Putamen (tissue), 1 donor: ENCODE measurements at regions not wholly inside any gene's neighbourhood (a gene's known extent, or its start where the extent isn't known, plus 50 kb on each side); places are given as distances from the start of the nearest gene placed in this dataset.

Experiments used
- DNase-seq: peaks from one replicate; pipeline ENCODE4 v3.0.0-alpha.2; 2016; ENCODE audit warnings: low spot score

- no peak for DNase-seq
These were observed 64.4 kb upstream of the ARAP3 start for GRCh38 chr5:141746395-141746794.

DNA sequence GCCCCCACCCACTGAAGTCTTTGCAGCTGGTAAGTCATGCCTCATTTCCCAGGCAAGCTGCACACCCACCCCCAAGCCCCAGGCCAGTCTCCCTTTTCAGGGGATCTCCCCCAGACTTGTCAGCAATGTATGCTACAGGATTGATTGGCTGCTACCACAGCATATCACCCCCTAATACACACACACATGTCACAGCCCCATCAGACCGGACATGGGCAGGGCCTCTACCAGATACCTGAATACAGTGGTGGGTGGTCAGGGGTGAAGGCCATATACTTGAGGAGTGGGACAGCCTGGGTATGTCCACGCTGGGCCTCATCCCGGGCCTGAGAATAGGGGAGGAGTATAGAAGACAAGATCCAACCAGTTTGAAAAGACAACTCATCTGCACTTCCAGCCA lies 63.4 kb upstream of the ARAP3 start:
- no peak for DNase-seq

DNA sequence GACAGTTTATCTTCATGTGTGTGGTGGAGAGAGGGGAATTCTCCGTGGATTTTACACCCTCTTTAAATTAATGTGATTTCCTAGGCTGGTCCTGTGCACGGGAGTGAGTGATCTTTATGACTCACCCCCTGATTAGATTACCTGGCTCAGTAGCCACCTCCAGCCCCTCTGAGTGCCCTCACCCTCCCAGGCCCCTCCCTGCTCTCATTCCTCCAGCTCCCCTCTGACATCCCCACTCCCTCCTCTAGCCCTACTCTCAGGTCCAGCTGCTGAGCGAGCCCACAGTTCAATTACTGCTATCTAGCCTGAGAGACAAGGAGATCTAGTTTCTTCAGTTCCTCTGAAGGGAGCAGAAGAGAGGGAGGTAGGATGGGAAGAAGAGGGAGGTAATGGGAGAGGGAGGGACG lies 61.8 kb upstream of the ARAP3 start:
- DNase-seq: no peak

GRCh38 chr5:141742866-141743851 lies 61.1 kb upstream of the ARAP3 start:
- DNase-seq: no peak

- DNase-seq: no peak
These were observed 60.1 kb upstream of the ARAP3 start for GRCh38 chr5:141742144-141742543.

GRCh38 chr5:141740885-141741284 lies 58.9 kb upstream of the ARAP3 start:
- DNase-seq: no peak

DNA sequence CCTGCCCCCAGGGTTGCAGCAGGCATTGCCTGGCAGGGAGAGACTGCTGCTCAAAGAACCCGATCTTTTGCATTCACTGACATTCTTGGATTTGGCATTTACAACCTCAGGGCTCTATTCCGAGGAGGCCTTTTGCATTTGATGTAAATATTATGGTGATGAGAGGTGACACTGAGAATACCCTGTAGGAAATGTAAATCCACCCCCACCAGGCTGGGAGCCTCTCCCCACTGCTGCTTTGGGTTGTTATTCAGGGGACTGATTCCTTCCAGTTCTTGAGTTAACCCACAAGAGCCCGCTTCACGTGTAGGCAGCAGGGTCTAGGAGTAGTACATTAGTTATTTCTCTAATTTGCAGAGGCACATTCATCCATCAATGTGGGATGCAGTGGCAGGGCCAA lies 55.5 kb upstream of the ARAP3 start:
- no peak for DNase-seq

DNA sequence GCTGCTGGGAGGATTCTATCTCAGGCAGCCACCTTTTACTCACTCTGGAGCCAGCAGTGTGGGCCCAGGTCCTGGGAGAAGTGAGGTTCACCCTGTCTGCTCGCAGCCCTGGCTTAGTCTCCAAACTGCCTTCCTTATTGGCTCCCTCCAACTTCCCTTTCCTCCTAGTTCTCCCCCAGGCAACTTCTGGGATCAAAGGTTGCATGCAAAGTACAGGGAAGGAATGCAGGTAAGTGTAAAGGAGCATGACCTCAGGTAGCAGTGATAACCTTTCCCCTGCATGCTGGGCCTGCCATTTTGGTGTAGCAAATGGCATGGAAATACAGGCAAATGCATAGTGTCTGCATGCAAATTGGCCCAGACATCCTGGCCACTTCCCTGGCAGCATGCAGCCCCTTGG lies 53.8 kb upstream of the ARAP3 start:
- DNase-seq: no peak

GRCh38 chr5:141734501-141735229 lies 52.6 kb upstream of the ARAP3 start:
- DNase-seq: no peak

- DNase-seq: no peak
These were observed 51.2 kb upstream of the ARAP3 start for GRCh38 chr5:141733198-141733597.

DNA sequence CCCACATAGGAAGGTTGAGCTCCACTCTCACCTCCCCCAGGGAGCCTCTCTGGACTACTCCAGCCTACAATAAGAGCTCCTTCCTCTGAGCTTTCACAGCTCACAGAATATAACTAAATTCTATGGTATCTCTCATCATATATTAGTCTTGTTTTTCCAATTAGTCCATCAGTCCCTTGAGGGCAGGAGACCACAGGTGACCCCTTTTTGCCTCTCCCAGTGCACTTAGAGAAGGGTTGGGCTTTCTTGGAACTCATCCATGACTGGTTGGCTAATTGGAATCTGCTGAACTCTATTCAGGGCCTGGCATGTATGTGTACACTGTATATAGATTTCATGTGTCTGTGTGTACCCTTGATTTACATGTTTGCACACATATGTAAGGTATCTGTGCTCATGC lies 50.4 kb upstream of the ARAP3 start:
- no peak for DNase-seq
